ENCODE measurements at regions not wholly inside any gene's neighbourhood (a gene's known extent, or its start where the extent isn't known, plus 50 kb on each side); places are given as distances from the start of the nearest gene placed in this dataset.
A peak's percentile ranks its signal among the peaks of the same experiment; 100 is the strongest.
"Not testable (repeated sequence)": the region's sequence is repeated elsewhere in the genome, so short reads cannot be mapped to it uniquely, and the experiment has no call there.

- DNase-seq (ENCODE audit: low spot score), result no peak
Measured at GRCh38 chr10:94125856-94126255, 132.1 kb downstream of the PLCE1 start.

GRCh38 chr10:94129393-94130130 lies 135.8 kb downstream of the PLCE1 start:
- no peak for DNase-seq (ENCODE audit: low spot score)

DNA sequence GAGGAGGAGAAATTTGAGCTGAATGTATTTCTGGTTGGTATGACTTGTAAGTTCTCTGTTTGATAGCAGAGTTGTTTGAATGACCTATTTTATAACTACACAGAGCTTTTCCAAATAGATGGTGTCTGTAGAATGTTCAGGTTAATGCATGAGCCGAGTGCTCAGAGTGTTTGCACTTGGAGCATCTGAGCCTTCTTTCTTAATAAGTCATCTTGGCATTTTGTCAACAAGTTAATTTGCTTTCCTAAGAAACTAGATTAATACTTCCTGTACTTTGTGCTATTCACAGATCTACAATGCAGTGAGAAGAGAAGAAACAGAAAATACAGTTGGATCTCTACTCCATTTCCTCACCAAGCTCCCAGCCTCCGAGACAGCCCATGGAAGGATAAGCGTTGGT lies 138.2 kb downstream of the PLCE1 start:
- DNase-seq (ENCODE audit: low spot score), result no peak

- peak; percentile 65 for DNase-seq (ENCODE audit: low spot score)
Measured at GRCh38 chr10:94133239-94133638, 139.5 kb downstream of the PLCE1 start.

GRCh38 chr10:94137747-94138146 lies 144.0 kb downstream of the PLCE1 start:
- DNase-seq (ENCODE audit: low spot score), result no peak

DNA sequence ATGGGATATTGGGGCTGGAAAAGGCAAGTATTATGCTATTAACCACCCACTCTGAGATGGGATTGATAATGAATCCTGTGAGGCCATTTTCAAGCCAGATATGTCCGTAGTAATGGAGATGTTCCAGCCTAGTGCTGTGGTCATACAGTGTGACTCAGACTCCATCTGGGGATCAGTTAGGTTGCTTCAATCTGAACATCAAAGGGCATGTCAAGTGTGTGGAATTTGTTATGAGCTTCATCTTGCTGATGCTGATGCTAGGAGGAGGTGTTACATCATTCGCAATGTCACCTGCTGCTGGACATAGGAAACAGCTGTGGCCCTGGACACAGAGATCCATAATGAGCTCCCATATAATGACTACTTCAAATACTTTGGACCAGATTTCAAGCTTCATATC lies 144.7 kb downstream of the PLCE1 start:
- no peak for DNase-seq (ENCODE audit: low spot score)

GRCh38 chr10:94143261-94143660 lies 149.5 kb downstream of the PLCE1 start:
- DNase-seq (ENCODE audit: low spot score), result no peak

- DNase-seq (ENCODE audit: low spot score), result no peak
Measured at GRCh38 chr10:94146313-94146712, 152.6 kb downstream of the PLCE1 start.

DNA sequence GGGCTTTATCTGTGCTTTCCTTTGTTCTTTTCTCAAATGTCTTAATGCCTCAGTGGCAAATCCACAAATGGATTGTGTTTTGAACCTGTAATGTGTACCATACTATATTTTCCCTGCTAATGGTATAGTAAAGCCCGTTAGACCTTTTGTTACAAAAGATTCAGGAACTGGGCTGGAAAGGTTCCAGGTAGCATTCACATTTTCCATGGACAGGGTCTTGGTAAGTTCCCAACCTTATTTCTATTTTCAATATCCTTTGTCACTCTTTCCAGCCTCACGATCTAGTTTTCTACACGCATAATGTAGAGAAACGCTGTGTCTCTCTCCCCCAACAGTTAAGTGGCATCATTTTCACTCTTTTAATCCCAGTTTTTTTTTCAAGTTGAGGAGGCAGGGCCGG lies 153.0 kb downstream of the PLCE1 start:
- DNase-seq (ENCODE audit: low spot score), result no peak

- DNase-seq (ENCODE audit: low spot score), result no peak
Measured at GRCh38 chr10:94149702-94150101, 156.0 kb downstream of the PLCE1 start.

GRCh38 chr10:94150541-94151184 lies 156.9 kb downstream of the PLCE1 start:
- no peak for DNase-seq (ENCODE audit: low spot score)

DNA sequence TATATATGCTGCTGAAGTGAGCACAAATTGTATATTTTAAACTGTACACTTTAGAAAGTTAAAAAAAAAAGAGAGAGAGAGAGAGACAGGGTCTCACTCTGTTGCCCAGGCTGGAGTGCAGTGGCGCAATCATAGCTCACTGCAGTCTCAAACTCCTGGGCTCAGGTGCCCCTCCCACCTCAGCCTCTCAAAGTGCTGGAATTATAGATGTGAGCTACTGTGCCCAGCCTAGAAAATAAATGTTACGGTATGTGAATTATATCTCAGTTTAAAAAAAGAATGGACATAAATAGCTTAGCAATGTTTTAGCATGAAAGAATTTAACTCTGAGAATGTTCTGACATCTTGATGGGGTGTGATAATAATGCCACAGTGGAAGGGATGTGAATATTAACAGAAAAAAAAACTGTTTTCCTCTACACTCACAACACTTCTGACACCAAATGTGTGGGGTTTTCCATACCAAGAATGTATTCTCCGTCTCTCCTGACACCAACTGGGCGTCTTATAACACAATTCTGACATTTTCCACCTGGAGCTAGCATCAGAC lies 162.1 kb downstream of the PLCE1 start:
- DNase-seq (ENCODE audit: low spot score), result no peak

DNA sequence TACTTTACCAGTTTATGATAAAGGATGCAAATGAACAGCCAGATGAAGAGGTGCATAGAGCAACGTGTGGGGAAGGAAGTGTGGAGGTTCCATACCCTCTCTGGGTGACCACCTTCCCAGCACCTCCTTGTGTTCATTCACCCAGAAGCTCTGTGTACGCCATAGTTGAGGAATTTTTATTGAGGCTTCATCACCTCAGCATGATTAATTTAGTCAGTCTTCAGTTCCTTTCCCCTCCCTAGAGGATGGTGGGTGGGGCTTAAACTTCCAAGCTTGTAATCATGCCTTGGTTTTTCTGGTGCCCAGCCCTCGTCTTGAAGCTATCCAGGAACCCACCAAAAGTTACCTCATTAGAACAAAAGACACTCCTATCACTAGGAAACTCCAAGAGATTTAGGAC lies 162.7 kb downstream of the PLCE1 start:
- no peak for DNase-seq (ENCODE audit: low spot score)

- not testable (repeated sequence) for DNase-seq (ENCODE audit: low spot score)
Measured at GRCh38 chr10:94165158-94165611, 171.5 kb downstream of the PLCE1 start.

DNA sequence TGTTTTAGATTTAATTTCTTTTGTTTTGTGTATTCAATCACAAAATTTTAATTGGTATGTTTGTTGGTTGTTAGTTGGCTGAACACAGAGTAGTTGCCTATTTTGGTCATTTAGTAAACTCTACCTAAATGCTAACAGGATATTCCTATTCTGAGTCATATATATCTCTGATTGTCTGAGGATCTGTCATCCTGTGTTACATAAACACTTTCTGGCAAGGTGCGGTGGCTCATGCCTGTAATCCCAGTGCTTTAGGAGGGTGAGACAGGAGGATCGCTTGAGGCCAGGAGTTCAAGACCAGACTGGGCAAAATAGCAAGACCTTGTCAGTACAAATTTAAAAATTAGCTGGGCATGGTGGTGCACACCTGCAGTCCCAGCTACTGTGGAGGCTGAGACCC lies 178.6 kb downstream of the PLCE1 start:
- no peak for DNase-seq (ENCODE audit: low spot score)

DNA sequence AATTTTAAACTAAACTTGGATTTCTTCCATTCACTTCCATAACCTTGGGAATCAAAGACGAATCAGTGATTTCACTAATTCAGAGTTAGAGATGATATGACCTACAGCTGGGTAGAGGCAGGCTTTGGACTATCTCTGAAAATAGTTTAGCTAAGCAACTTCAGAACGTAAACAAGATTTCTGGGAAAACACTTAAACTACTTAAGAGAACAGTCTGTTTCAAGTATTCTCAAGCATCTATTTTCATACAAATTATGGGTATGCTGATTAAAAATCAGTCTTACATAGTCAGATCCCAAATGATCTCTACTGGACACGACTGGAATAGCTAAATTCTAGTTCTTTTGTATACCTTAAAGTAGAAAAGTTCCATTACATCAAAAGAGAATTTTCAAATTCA lies 179.9 kb downstream of the PLCE1 start:
- no peak for DNase-seq (ENCODE audit: low spot score)

DNA sequence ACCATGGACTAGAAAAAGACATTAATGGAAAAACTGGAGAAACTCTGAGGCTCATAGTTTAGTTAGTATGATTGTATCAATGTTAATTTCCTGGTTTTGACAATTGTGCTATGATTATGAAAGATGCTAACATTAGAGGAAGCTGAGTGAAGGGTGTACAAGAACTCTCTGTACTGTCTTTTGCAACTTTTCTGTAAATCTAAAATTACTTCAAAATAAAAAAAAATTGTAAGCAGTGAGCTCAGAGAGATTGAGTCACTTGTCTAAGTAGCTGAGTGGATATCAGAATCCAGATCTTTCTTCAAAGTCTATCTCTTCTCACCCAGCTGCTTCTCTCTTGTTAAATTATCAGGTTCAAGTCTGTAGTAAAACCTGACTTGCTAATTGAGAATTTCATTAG lies 181.1 kb downstream of the PLCE1 start:
- no peak for DNase-seq (ENCODE audit: low spot score)

GRCh38 chr10:94178475-94179253 lies 184.1 kb downstream of the NOC3L start:
- no peak for DNase-seq (ENCODE audit: low spot score)

DNA sequence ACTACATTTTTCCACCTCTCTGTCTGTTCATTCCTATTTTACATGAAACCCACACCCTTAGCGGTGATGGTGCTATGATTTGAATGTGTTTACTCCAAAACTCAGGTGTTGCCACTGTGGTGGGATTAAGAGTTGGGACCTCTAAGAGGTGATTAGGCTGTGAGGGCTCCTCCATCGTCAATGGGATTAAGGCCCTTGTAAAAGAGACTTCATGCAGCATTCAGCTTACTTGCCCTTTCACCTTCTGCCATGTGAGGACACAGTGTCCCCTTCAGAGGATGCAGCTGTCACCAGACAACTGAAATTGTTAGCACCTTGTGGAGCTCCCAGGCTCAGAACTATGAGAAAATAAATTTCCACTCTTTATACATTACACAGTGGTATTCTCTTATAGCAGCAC lies 182.2 kb downstream of the NOC3L start:
- DNase-seq (ENCODE audit: low spot score), result no peak

GRCh38 chr10:94183666-94184264 lies 179.0 kb downstream of the NOC3L start:
- no peak for DNase-seq (ENCODE audit: low spot score)

DNA sequence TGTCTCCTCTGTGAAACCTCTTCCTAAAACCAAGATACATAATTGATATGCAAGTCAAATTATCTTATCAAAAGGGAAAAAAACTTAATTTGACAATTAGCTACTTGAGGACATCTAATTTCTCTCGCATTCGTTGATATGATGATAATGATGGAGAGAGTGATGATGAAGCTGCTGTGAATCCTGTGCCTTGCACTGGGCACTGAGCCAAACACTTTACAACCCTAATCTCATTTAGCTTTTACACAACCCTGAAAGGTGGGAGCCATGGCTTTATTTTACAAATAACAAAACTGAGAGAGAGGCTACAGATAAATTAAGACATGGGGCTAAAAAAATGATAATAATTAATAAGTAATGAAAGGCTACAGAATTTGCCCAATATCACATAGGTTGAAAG lies 176.0 kb downstream of the NOC3L start:
- DNase-seq (ENCODE audit: low spot score), result no peak

GRCh38 chr10:94192333-94192732 lies 170.4 kb downstream of the NOC3L start:
- no peak for DNase-seq (ENCODE audit: low spot score)
